ENCODE measurements at regions not wholly inside any gene's neighbourhood (a gene's known extent, or its start where the extent isn't known, plus 50 kb on each side); places are given as distances from the start of the nearest gene placed in this dataset.

- no peak for ATAC-seq
These were observed 585.5 kb upstream of the ATXN7L3B start for GRCh38 chr12:73951956-73952703.

GRCh38 chr12:73964641-73965040 lies 573.0 kb upstream of the ATXN7L3B start:
- no peak overlapping the region for H3K4me3 ChIP-seq
- 83 to 90% (median 85%) methylated on average over 3 of the region's 3 CpGs for WGBS, 3 donors
- intact Hi-C loops (cut with DNase I) = no loop called here
- TF ChIP-seq CTCF (IDR thresholded peaks at IDR 0.05) = no peak
- ATAC-seq (no peak), DNase-seq (no peak)
- no peaks in the 10 kb centered on the region for H3K9me3 ChIP-seq
- no peaks in the 10 kb centered on the region for H3K36me3 ChIP-seq (ENCODE audit: insufficient read depth in 1 of 2, low read depth in 1 of 2)
- H3K27me3 ChIP-seq (ENCODE audit: insufficient read depth in 3 of 3, low read length in 2 of 3) = no peaks in the 10 kb centered on the region
- H3K27ac ChIP-seq = no peak overlapping the region
- no peaks in the 10 kb centered on the region for H3K4me1 ChIP-seq

More at GRCh38 chr12:73951956-73952703, 585.5 kb upstream of the ATXN7L3B start:
- no peaks in the 10 kb centered on the region for H3K9me3 ChIP-seq
- DNase-seq = no peak
- WGBS, 3 donors = 67 to 79% (median 74%) methylated on average over 3 of the region's 3 CpGs
- no peaks in the 10 kb centered on the region for H3K4me1 ChIP-seq
- no peak overlapping the region for H3K27ac ChIP-seq
- H3K36me3 ChIP-seq (ENCODE audit: insufficient read depth in 1 of 2, low read depth in 1 of 2) = no peaks in the 10 kb centered on the region
- intact Hi-C loops (cut with DNase I) = no loop called here
- no peaks in the 10 kb centered on the region for H3K27me3 ChIP-seq (ENCODE audit: insufficient read depth in 3 of 3, low read length in 2 of 3)
- TF ChIP-seq CTCF (IDR thresholded peaks at IDR 0.05) = no peak
- no peak overlapping the region for H3K4me3 ChIP-seq

DNA sequence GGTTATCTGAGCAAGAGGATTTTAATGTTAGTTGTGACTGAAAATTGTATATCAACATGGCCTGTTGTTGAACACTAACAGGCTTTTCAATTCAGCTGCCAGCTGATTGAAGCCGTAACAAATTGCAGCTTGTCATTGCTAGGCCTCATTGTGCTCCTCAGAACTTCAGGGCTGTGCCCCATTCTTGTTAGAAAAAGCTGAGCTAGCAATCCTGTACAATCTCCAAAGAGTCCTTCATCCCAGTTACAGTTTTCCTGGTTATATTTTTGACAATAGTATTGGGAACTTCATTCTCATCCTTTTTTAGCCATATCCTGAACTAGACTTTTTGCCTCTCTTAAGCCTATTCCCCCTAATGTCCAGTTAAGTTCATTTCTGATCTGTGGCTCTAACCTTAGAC lies 564.1 kb upstream of the ATXN7L3B start:
- Histone ChIP-seq H3K4me3 (no peak overlapping the region), H3K27me3 (ENCODE audit: insufficient read depth in 3 of 3, low read length in 2 of 3) (no peaks in the 10 kb centered on the region), H3K9me3 (peaks cover 5% of the 10 kb centered on the region), H3K4me1 (no peaks in the 10 kb centered on the region), H3K36me3 (ENCODE audit: insufficient read depth in 1 of 2, low read depth in 1 of 2) (no peaks in the 10 kb centered on the region), H3K27ac (no peak overlapping the region)
- TF ChIP-seq CTCF (IDR thresholded peaks at IDR 0.05) = no peak
- WGBS, 3 donors = 56 to 70% (median 68%) methylated on average over 1 of the region's 1 CpG
- DNase-seq (no peak), ATAC-seq (no peak)
- intact Hi-C loops (cut with DNase I) = no loop called here

DNA sequence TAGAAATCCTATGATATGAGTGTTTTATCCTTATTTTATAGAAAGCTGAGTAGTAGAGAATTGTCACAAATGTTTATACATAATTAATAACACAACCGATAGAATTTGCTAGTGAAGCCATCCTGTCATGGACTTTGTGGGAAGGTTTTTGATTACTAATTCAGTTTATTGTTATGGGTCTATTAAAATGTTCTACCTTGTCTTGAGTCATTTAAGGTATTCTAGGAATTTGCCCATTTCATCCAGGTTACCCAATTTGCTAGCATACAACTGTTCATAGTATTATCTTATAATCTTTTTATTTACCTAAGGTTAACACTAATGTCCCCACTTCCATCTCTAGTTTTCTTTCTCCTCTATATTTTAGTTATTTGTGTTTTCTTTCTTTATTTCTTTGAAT lies 553.1 kb upstream of the ATXN7L3B start:
- no peaks in the 10 kb centered on the region for H3K4me1 ChIP-seq
- no peaks in the 10 kb centered on the region for H3K9me3 ChIP-seq
- no peak for ATAC-seq
- H3K27me3 ChIP-seq (ENCODE audit: insufficient read depth in 3 of 3, low read length in 2 of 3) = no peaks in the 10 kb centered on the region
- no peak overlapping the region for H3K27ac ChIP-seq
- WGBS, 3 donors = 94 to 99% (median 97%) methylated on average over 1 of the region's 1 CpG
- H3K36me3 ChIP-seq (ENCODE audit: insufficient read depth in 1 of 2, low read depth in 1 of 2) = no peaks in the 10 kb centered on the region
- TF ChIP-seq CTCF (IDR thresholded peaks at IDR 0.05) = no peak
- intact Hi-C loops (cut with DNase I) = no loop called here
- H3K4me3 ChIP-seq = no peak overlapping the region
- no peak for DNase-seq

DNA sequence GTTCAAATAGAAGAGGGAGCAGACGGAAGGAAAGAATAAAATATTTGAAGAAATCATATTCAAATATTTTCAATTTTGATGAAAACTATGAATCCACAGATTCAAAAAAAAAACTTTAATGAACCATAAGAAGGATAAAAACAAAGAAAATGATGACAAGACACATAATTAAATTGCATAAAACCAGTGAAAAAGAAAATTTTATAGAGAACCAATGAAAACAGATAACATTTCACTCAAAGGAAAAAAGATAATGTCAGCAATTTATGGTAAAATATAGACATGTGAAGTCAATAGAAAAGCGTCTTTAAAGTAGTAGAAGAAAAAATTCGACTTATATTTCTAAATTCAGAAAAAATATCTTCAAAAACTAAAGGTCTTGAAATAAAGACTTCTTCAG lies 546.5 kb upstream of the ATXN7L3B start:
- Histone ChIP-seq H3K27ac (no peak overlapping the region), H3K9me3 (no peaks in the 10 kb centered on the region), H3K27me3 (ENCODE audit: insufficient read depth in 3 of 3, low read length in 2 of 3) (no peaks in the 10 kb centered on the region), H3K4me3 (no peak overlapping the region), H3K4me1 (no peaks in the 10 kb centered on the region), H3K36me3 (ENCODE audit: insufficient read depth in 1 of 2, low read depth in 1 of 2) (no peaks in the 10 kb centered on the region)
- DNase-seq (no peak), ATAC-seq (no peak)
- intact Hi-C loops (cut with DNase I) = no loop called here
- 57 to 65% (median 61%) methylated on average over 3 of the region's 3 CpGs for WGBS, 3 donors
- no peak for TF ChIP-seq CTCF (IDR thresholded peaks at IDR 0.05)

Measured in psoas muscle (tissue), 7 donors.